MG63 (cell line): ENCODE measurements at regions not wholly inside any gene's neighbourhood (a gene's known extent, or its start where the extent isn't known, plus 50 kb on each side); places are given as distances from the start of the nearest gene placed in this dataset.
"Not testable (repeated sequence)": the region's sequence is repeated elsewhere in the genome, so short reads cannot be mapped to it uniquely, and the experiment has no call there.

Experiments
- DNase-seq: peaks from one replicate; pipeline ENCODE4 v3.0.0-alpha.2; 2020
- H3K27me3 ChIP-seq: fragments of 250-450 bp; sonication (Bioruptor Pico); 2 replicates; pipeline ENCODE4 v1.5.1; 2020; ENCODE audit warnings: mild to moderate bottlenecking, moderate library complexity
- H3K36me3 ChIP-seq: fragments of 250-450 bp; sonication (Bioruptor Pico); 2 replicates; pipeline ENCODE4 v1.5.1; 2020; ENCODE audit warnings: mild to moderate bottlenecking, moderate library complexity
- H3K4me3 ChIP-seq: fragments of 250-450 bp; sonication (Bioruptor Pico); 2 replicates; pipeline ENCODE4 v1.5.1; 2020; ENCODE audit warnings: mild to moderate bottlenecking, moderate library complexity
- H3K9me3 ChIP-seq: fragments of 250-450 bp; sonication (Bioruptor Pico); 2 replicates; pipeline ENCODE4 v1.5.1; 2020; ENCODE audit warnings: mild to moderate bottlenecking, moderate library complexity

DNA sequence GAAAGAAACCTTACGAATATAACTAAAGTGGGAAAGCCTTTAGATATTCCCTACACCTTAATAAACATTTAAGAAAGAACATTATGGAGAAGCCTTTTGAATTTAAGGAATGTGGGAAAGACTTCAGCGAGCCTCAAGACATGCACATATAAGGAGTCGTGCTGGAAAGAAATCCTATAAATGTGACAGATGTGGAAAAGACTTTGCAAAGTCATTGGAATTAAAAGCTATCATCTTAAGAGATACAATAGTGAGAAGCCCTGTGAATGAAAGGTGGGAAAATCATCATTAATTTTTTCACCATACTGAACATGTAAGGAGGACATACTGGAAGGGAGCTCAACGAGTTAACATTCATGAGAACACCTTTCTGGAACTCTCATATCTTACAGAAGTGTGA lies 650.5 kb upstream of the DEFB115 start:
- H3K36me3 ChIP-seq: no peaks in the 10 kb centered on the region
- H3K9me3 ChIP-seq: peaks cover 6% of the 10 kb centered on the region
- no peaks in the 10 kb centered on the region for H3K27me3 ChIP-seq
- no peak overlapping the region for H3K4me3 ChIP-seq
- DNase-seq: no peak

DNA sequence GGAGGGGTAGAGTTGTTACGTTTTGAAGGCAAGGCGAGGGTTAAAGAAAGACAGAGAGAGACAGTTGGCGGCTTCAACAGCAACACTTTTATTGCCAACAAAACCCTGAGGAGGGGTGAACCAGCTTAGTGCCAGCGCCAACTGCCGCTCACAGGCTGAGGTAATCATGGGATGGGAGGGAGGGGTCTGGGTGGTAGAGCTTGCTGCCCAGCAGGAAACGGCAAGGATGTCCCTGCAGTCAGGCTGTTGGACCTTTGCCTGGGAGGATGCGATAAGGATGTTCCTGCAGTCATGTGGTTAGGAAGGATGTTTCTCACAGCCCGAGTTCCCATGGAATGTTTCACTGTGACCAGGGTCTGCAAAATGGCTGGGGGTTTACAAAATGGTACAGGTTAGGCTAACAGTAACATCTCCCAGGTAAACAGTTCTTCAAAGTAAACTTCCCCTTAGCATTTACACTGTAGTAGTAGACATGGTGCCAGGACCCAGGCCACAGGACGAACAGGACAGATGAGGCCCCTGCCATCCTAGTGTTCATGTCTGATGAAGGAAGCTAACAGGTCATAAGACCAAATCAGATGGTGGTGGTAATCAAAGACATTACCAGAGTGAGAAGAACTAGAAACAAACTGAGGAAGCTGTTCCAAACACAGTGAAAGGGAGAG lies 647.3 kb upstream of the DEFB115 start:
- Histone ChIP-seq H3K4me3 (no peak overlapping the region), H3K27me3 (no peaks in the 10 kb centered on the region), H3K36me3 (no peaks in the 10 kb centered on the region), H3K9me3 (peaks cover 6% of the 10 kb centered on the region)
- peak; percentile 26 for DNase-seq

DNA sequence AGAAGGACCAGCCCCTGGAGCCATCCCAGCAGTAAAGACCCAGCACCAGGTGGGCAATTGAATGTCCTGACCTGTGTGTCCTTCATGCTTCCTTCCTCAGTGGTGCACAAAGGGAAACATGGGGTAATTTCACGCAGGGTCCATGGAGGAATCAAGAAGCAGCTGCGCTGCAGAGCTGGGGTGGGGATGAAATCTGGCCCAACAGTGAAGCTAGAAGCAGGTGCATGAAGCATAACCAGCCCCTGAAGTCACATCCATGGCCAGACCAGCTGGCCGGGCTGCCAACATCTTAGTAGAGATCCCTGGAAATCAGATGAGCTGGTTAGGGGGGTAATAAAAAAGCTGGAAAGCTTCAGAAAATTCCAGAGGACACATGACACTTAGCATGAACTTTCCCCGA lies 646.7 kb upstream of the DEFB115 start:
- Histone ChIP-seq H3K27me3 (no peaks in the 10 kb centered on the region), H3K4me3 (no peak overlapping the region), H3K36me3 (no peaks in the 10 kb centered on the region), H3K9me3 (peaks cover 6% of the 10 kb centered on the region)
- DNase-seq: no peak

DNA sequence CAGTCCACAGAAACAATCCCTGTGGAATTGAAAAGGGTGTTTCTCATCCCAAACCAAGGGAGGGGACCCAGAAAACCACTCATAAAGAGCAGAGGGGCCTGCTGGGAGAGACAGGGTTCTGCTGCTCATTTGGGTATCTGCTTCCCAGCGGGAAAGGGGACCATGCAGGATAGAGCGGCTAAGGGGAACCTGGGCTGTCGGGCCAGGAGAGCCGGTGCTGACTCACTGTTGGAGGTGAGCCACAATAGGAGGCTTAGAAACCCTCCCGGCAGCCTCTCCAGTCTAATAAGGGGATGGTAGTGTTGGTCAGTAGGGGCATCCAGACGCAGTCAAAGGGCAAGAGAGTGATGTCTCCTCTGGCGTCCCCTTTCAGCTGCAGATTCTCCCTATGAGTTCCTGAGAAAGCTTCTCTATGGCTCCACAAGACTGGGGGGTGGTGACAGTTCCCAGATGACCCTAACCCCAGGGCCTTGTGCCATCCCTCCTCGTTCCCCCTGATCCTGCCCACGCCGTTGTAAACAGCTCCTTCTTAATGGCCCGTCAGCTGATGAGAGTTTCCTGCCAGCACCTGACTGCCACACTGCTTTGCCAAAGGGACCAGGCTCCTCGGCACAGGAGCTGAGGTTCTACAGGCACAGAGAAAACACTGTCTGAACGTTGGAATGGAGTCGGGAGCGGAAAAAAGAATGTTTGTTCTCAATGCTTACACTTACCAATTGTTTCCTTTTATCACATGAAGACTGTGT lies 646.1 kb upstream of the DEFB115 start:
- H3K27me3 ChIP-seq: no peaks in the 10 kb centered on the region
- peaks cover 1% of the 10 kb centered on the region for H3K9me3 ChIP-seq
- no peaks in the 10 kb centered on the region for H3K36me3 ChIP-seq
- no peak overlapping the region for H3K4me3 ChIP-seq
- DNase-seq: no peak

DNA sequence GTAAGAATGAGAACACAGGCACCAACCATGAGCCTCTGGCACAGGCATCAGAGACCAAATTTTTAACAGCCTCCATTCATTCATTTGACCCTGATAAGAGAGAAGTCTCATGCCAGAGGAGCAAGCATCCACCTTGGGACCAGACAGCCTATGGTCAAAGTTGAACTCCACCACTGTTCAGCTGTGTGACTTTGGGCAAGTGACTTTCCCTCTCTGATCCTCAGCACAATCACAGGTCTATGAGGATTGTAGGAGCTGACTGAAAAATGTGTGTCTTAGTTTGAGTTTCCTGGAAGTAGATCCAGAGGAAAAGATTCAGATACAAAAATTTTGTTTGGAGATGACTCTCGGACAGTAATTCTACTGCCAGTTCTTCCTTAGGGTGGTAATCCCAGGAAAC lies 645.1 kb upstream of the DEFB115 start:
- no peaks in the 10 kb centered on the region for H3K27me3 ChIP-seq
- H3K9me3 ChIP-seq: no peaks in the 10 kb centered on the region; the same call in 1 of the 2 replicates
- no peaks in the 10 kb centered on the region for H3K36me3 ChIP-seq
- H3K4me3 ChIP-seq: no peak overlapping the region
- DNase-seq: no peak

DNA sequence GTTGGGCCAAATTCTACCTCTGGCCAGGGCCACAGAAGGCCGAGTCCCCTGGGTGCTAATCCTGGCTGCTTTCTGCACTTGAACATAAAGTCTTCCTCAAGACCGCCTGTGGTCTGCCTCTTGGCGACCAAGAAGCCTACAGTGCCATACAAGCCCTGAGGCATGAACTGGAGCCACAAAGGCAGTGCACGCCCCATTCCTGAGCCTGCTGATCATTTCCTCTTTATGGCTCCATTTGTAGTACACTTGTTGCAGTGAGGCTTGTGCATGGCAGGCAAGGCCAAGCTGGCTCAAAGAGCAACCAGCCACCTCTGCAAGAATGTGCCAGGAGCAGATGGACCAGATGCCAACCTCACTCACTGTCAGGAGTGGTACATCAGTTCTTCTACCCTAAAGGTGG lies 636.1 kb upstream of the DEFB115 start:
- DNase-seq: peak; percentile 69
- not testable (repeated sequence) for H3K36me3 ChIP-seq, H3K4me3 ChIP-seq, H3K27me3 ChIP-seq, H3K9me3 ChIP-seq

DNA sequence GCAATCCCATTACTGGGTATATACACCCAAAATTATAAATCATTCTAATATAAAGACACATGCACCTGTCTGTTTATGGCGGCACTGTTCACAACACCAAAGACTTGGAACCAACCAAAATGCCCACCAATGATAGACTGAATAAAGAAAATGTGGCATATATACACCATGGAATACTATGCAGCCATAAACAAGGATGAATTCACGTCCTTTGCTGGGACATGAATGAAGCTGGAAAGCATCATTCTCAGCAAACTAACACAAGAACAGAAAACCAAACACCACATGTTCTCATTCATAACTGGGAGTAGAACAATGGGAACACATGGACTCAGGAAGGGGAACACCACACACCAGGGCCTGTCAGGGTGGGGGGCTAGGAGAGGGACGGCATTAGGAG lies 633.2 kb upstream of the DEFB115 start:
- not testable (repeated sequence) for H3K27me3 ChIP-seq, H3K36me3 ChIP-seq

DNA sequence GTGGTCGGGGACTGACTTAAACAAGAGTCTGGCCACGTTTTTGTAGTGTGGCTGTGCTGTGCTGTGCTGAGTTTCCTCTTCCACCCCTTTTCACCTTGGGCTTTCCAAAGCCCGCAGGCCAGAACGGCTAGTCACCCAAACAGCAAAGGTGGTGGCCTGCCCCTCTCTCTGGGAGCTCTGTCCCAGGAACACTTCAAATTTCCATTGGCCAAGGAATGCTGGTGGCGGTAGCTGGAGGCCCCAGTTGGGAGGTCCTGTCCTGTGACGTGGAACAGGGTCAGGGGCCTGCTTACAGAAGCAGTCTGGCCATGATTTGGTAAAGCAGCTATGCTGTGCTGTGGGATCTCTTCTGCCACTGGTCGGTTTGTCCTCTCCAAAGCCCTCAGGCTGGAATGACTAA lies 628.1 kb upstream of the DEFB115 start:
- not testable (repeated sequence) for H3K27me3 ChIP-seq, H3K36me3 ChIP-seq, H3K4me3 ChIP-seq, DNase-seq, H3K9me3 ChIP-seq

More for the DNA sequence above, 633.2 kb upstream of the DEFB115 start:
- H3K9me3 ChIP-seq, H3K4me3 ChIP-seq, DNase-seq: not testable (repeated sequence)

DNA sequence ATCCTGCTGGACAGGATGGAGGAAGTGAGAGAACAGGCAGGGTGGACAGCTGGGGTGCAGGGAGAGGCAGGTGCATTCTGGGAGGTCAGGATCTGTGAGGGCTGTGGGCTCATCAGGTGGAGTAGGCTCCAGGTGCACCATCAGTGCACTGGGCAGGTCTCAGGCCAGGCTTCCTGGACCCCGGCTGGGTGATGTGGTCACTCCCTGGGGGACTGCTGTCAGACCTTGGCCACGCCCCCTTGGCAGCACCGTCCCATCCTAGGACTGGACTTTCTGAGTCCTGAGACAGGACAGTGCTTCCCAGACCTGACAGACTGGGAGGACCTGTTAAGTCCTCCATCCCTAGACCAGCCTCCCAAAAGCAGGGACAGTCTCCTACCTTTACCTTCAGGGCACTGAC lies 626.7 kb upstream of the DEFB115 start:
- Histone ChIP-seq H3K36me3 (no peaks in the 10 kb centered on the region), H3K4me3 (no peak overlapping the region), H3K9me3 (no peaks in the 10 kb centered on the region), H3K27me3 (no peaks in the 10 kb centered on the region)
- no peak for DNase-seq

DNA sequence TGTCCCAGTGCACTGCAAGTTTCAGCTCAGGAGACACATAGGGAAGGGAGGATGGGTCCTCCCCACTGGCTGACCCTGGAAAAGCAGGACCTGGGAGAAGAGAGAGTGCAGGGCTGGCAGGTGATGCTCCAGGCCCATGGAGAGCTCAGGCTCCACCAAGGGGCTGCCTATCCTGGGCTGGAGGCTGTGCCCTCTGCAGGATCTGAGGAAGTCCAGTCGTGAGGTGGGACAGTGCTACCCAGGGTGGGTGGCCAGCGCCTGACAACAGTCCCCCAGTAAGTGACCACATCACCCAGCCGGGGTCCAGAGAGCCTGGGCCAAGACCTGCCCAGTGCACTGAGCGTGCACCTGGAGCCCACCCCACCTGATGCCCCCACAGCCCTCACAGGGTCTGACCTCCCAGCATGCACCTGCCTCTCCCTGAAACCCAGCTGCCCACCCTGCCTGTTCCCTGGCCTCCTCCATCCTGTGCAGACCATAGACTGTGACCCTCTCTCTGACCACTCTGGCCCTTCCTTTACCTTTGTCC lies 626.1 kb upstream of the DEFB115 start:
- not testable (repeated sequence) for H3K9me3 ChIP-seq, H3K4me3 ChIP-seq, DNase-seq, H3K36me3 ChIP-seq, H3K27me3 ChIP-seq

DNA sequence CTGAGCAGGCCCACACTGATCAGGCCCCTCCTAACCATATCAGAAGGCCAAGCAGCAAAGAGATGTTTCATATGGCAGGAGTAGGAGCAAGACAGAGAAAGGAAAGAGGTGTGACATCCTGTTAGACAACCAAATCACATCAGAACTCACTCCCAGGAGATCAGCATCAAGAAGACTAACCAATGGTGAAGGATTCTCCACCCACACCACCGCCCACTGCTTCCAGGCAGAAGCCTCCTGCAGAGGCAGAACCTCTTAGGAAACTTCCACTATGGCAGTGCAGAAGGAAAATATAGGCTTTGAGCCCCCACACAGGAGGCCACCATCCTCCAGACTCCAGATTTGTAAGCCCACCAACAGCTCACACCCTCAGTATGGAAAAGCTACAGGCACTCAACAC lies 624.7 kb upstream of the DEFB115 start:
- H3K9me3 ChIP-seq, H3K27me3 ChIP-seq, DNase-seq, H3K36me3 ChIP-seq, H3K4me3 ChIP-seq: not testable (repeated sequence)

DNA sequence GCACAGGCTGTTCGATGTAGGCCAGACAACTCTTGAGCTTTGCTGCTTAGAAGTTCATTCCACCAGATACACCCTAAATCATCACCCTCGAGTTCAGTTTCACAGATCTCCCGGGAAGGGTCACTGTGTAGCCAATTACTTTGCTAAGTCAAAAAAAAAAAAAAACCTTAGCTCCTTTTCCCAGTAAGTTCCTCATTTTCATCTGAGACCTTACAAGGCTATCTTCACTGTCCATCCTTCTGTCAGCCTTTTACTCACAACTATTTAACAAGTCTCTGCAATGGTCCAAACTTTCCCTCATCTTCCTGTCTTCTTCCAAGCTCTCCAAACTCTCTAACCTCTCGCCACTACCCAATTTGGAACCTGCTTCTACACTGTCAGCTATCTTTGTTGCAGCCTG lies 615.9 kb upstream of the DEFB115 start:
- H3K27me3 ChIP-seq, DNase-seq, H3K9me3 ChIP-seq, H3K4me3 ChIP-seq, H3K36me3 ChIP-seq: not testable (repeated sequence)

DNA sequence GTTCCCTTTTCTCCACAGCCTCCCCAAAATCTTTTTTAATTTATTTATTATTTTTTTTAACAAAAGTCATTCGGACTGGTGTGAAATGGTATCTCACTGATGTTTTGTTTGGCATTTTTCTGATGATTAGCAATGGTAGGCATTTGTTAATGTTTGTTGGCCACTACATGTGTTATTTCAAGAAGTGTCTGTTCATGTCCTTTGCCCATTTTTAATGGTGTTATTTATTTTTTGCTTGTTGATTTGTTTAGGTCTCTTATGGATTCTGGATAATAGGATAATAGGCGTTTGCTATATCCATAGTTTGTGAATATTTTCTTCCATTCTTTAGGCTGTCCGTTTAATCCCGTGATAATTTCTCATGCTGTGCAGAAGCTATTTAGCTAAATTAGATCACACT lies 596.5 kb upstream of the DEFB115 start:
- not testable (repeated sequence) for DNase-seq, H3K27me3 ChIP-seq, H3K9me3 ChIP-seq, H3K4me3 ChIP-seq, H3K36me3 ChIP-seq

DNA sequence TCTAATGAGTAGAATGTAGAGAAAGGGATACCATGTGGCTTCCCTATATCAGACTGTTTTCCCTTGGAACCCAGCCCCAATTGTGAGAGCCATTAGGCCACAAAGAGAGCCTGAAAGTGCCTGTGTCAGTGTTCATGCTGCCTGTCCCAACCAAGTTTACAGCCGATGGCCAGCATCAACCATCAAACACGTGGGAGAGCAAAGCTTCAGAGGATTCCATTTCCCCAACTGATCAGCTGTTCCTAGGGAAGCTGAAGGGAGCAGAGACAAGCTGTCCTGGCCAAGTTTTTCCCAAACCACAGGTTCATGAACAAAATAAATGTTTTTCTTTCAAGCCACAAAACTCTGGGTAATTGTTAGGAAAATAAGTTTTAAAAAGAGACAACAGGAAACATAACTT lies 589.0 kb upstream of the DEFB115 start:
- not testable (repeated sequence) for H3K4me3 ChIP-seq, H3K27me3 ChIP-seq, H3K9me3 ChIP-seq, H3K36me3 ChIP-seq, DNase-seq

DNA sequence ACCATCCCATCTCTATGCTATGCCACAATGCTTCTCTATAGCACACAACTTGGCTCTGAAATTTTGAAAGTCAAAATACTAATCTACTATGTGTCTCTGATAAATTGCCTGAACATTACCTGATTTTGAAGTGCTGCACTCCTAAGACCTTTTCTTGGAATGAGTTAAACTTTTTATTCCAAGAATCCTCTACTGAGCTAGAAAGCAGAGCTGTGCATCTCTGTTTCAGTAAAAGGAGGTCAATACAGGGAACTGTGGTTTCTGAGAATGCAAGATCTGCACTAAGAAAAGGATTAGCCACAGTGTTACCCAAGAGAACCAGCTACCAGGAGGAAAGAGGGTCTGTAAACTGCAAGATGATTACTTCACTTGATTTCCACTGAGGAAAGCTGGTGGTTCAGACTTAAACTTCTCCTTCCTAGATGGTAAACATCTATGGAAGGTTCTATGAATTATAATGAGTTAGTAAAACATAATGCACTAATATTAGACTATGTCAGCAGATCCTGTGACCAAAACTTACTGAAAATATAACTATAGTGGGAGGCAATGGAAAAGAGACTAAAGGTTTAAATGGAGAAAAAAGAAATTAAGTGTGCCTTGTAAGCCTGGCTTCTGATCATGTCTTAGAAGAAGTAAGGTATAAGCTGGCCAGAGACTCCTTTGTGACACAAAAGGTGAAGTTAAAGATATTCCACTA lies 588.0 kb upstream of the DEFB115 start:
- not testable (repeated sequence) for DNase-seq, H3K27me3 ChIP-seq, H3K4me3 ChIP-seq, H3K9me3 ChIP-seq, H3K36me3 ChIP-seq

DNA sequence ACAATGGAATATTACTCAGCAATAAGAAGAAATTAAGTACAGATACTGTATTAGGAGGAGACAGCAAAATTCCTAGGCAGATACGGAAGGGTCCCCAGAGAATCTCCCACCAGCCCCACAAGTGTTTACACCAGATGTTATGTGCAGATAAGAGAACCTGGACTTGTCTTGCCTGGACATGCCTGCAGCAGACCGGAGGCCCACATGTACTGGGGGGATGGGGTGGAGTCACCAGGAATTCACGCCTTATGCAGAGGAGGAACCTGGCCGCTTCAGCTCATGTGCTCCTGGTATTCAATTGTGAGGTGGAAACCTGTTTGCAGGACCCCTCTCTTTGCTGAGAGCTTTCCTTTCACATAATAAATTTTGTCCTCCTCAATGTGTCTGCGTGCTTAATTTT lies 586.3 kb upstream of the DEFB115 start:
- H3K36me3 ChIP-seq, H3K9me3 ChIP-seq, H3K27me3 ChIP-seq, DNase-seq, H3K4me3 ChIP-seq: not testable (repeated sequence)

DNA sequence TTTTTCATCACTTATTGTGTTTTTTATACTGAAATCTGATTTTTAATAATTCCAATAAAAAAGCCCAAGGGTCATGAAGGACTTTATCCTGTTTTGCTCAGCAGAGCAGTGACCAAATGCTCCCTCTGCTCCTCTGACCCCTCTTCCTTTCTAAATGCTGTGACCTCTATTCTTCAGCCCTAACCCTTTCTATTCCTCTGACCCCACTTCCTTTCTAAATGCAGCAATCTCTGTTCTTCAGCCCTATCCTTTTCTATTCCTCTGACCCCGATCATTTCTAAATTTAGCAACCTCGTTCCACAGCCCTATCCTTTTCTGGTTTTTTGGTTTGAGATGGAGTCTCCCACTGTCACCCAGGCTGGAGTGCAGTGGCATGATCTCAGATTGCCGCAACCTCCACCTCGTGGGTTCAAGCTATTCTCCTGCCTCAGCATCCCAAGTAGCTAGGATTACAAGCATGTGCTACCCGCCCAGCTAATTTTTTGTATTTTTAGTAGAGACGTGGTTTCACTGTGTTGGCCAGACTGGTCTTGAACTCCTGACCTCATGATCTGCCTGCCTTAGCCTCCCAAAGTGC lies 581.4 kb upstream of the DEFB115 start:
- DNase-seq, H3K4me3 ChIP-seq, H3K9me3 ChIP-seq, H3K27me3 ChIP-seq, H3K36me3 ChIP-seq: not testable (repeated sequence)
